ENCODE measurements at regions not wholly inside any gene's neighbourhood (a gene's known extent, or its start where the extent isn't known, plus 50 kb on each side); places are given as distances from the start of the nearest gene placed in this dataset.

GRCh38 chr14:26078561-26078960 is 519.3 kb downstream of the NOVA1 start:
- Mint-ChIP-seq H3K36me3 (ENCODE audit: low read depth, unreplicated experiment) (no peaks in the 10 kb centered on the region), H3K9me3 (ENCODE audit: unreplicated experiment) (no peaks in the 10 kb centered on the region), H3K4me1 (ENCODE audit: unreplicated experiment) (no peaks in the 10 kb centered on the region), H3K27me3 (ENCODE audit: unreplicated experiment) (no peaks in the 10 kb centered on the region), H3K27ac (ENCODE audit: unreplicated experiment) (no peak overlapping the region), H3K4me3 (ENCODE audit: unreplicated experiment) (no peak overlapping the region)
- no peak for DNase-seq (ENCODE audit: low spot score)
- no peak for TF ChIP-seq CTCF (IDR thresholded peaks at IDR 0.05; ENCODE audit: unreplicated experiment)

GRCh38 chr14:26074892-26075291 is 522.9 kb downstream of the NOVA1 start:
- Mint-ChIP-seq H3K27me3 (ENCODE audit: unreplicated experiment) (no peaks in the 10 kb centered on the region), H3K36me3 (ENCODE audit: low read depth, unreplicated experiment) (no peaks in the 10 kb centered on the region), H3K27ac (ENCODE audit: unreplicated experiment) (no peak overlapping the region), H3K4me1 (ENCODE audit: unreplicated experiment) (no peaks in the 10 kb centered on the region), H3K9me3 (ENCODE audit: unreplicated experiment) (no peaks in the 10 kb centered on the region), H3K4me3 (ENCODE audit: unreplicated experiment) (no peak overlapping the region)
- TF ChIP-seq CTCF (IDR thresholded peaks at IDR 0.05; ENCODE audit: unreplicated experiment) = no peak
- no peak for DNase-seq (ENCODE audit: low spot score)

GRCh38 chr14:26070443-26070842 is 527.4 kb downstream of the NOVA1 start:
- H3K4me1 Mint-ChIP-seq (ENCODE audit: unreplicated experiment) = peaks cover 11% of the 10 kb centered on the region
- no peak overlapping the region for H3K4me3 Mint-ChIP-seq (ENCODE audit: unreplicated experiment)
- no peak for TF ChIP-seq CTCF (IDR thresholded peaks at IDR 0.05; ENCODE audit: unreplicated experiment)

GRCh38 chr14:26067786-26068459 is 529.9 kb downstream of the NOVA1 start:
- H3K27ac Mint-ChIP-seq (ENCODE audit: unreplicated experiment) = no peak overlapping the region
- peaks cover 11% of the 10 kb centered on the region for H3K4me1 Mint-ChIP-seq (ENCODE audit: unreplicated experiment)
- no peak overlapping the region for H3K4me3 Mint-ChIP-seq (ENCODE audit: unreplicated experiment)
- no peaks in the 10 kb centered on the region for H3K27me3 Mint-ChIP-seq (ENCODE audit: unreplicated experiment)
- DNase-seq (ENCODE audit: low spot score) = no peak
- H3K36me3 Mint-ChIP-seq (ENCODE audit: low read depth, unreplicated experiment) = no peaks in the 10 kb centered on the region
- H3K9me3 Mint-ChIP-seq (ENCODE audit: unreplicated experiment) = no peaks in the 10 kb centered on the region
- no peak for TF ChIP-seq CTCF (IDR thresholded peaks at IDR 0.05; ENCODE audit: unreplicated experiment)

More at GRCh38 chr14:26070443-26070842, 527.4 kb downstream of the NOVA1 start:
- DNase-seq (ENCODE audit: low spot score) = no peak
- Mint-ChIP-seq H3K27ac (ENCODE audit: unreplicated experiment) (no peak overlapping the region), H3K9me3 (ENCODE audit: unreplicated experiment) (no peaks in the 10 kb centered on the region), H3K36me3 (ENCODE audit: low read depth, unreplicated experiment) (no peaks in the 10 kb centered on the region), H3K27me3 (ENCODE audit: unreplicated experiment) (no peaks in the 10 kb centered on the region)

- DNase-seq (ENCODE audit: low spot score) = no peak
- Mint-ChIP-seq H3K27me3 (ENCODE audit: unreplicated experiment) (no peaks in the 10 kb centered on the region), H3K36me3 (ENCODE audit: low read depth, unreplicated experiment) (no peaks in the 10 kb centered on the region), H3K9me3 (ENCODE audit: unreplicated experiment) (no peaks in the 10 kb centered on the region), H3K27ac (ENCODE audit: unreplicated experiment) (no peak overlapping the region), H3K4me3 (ENCODE audit: unreplicated experiment) (no peak overlapping the region), H3K4me1 (ENCODE audit: unreplicated experiment) (peaks cover 11% of the 10 kb centered on the region)
- no peak for TF ChIP-seq CTCF (IDR thresholded peaks at IDR 0.05; ENCODE audit: unreplicated experiment)
Measured at GRCh38 chr14:26067341-26067740, 530.5 kb downstream of the NOVA1 start.

Data from endothelial cell (in vitro differentiated cells).